Ovary (tissue), 7 donors: ENCODE measurements at regions not wholly inside any gene's neighbourhood (a gene's known extent, or its start where the extent isn't known, plus 50 kb on each side); places are given as distances from the start of the nearest gene placed in this dataset.
"Not testable (repeated sequence)": the region's sequence is repeated elsewhere in the genome, so short reads cannot be mapped to it uniquely, and the experiment has no call there.

Source experiments
- DNase-seq, 5 donors: peaks; one replicate each; pipeline ENCODE4 v3.0.0-alpha.2; 2019 to 2020
- H3K27ac ChIP-seq, 2 donors: fragments of 200-600 bp; one replicate each; pipeline versions ENCODE4 v1.5.1 to v1.8.0; 2019 to 2022
- H3K27me3 ChIP-seq: fragments of 200-600 bp; one replicate; pipeline ENCODE4 v1.8.0; 2022
- H3K36me3 ChIP-seq: fragments of 200-600 bp; sonication (generic); one replicate; pipeline ENCODE4 v1.5.1; 2019
- H3K4me1 ChIP-seq: one replicate; pipeline ENCODE4 v1.8.1; 2013; ENCODE audit warnings: mild to moderate bottlenecking, moderate library complexity; ENCODE audit not compliant: insufficient read depth
- H3K4me3 ChIP-seq: fragments of 200-600 bp; sonication (generic); one replicate; pipeline ENCODE4 v1.5.1; 2017
- H3K9me3 ChIP-seq, 2 donors: fragments of 200-600 bp in 1 of 2; sonication (generic) in 1 of 2; one replicate each; pipeline versions ENCODE4 v1.5.1 to v1.8.1; 2013 to 2019; ENCODE audit warnings: mild to moderate bottlenecking in 1 of 2, moderate library complexity in 1 of 2
- EP300 ChIP-seq: sonication (generic); formaldehyde crosslinking; IDR thresholded peaks from one replicate; pipeline ENCODE4 v1.6.1; 2017; ENCODE audit warnings: antibody characterized with exemption
- POLR2A ChIP-seq: fragments of 450-650 bp; IDR thresholded peaks from one replicate; pipeline ENCODE4 v1.6.1; 2017; ENCODE audit warnings: antibody characterized with exemption, mild to moderate bottlenecking, moderate library complexity
- WGBS, 3 donors: extraction: QIAGEN DNeasy Blood & Tissue Kit in 1 of 3; methylation state at CpG; one replicate each; pipeline versions ENCODE4 v1.1.5 to v1.1.7; 2013 to 2017; 5-methylcytosine and 5-hydroxymethylcytosine counted together
- intact Hi-C, 4 donors: fragments of 100-400 bp; cut with DNase I; formaldehyde crosslinking; loops; one replicate each; pipeline versions ENCODE4 v1.11.0 to v1.15.1; 2022 to 2023
- TF ChIP-seq, protein P1 (sequence below), 3 donors: fragments of 450-650 bp in 2 of 3; fragments of 200-600 bp in 1 of 3; IDR thresholded peaks; one replicate each; pipeline versions ENCODE4 v1.5.1 to v1.8.0; 2016 to 2022; ENCODE audit warnings: antibody characterized with exemption in 3 of 3, mild to moderate bottlenecking in 1 of 3
- donor health status: DM: no; HTN: no; CAD: no; lungs with moderate emphysema.
- donor health status: DM: no; HTN: no; CAD: no.
- donor health status: Bipolar disorder and iron deficiency.
- donor health status: DM: no; HTN: no; CAD: no.
- donor health status: DM: yes; HTN: yes; CAD: no.

GRCh38 chr1:166432655-166433054, 265.9 kb upstream of the FAM78B start:
- no peak for DNase-seq
- H3K4me1 ChIP-seq: no peaks in the 10 kb centered on the region
- H3K4me3 ChIP-seq: no peak overlapping the region
- no peaks in the 10 kb centered on the region for H3K9me3 ChIP-seq
- no peaks in the 10 kb centered on the region for H3K36me3 ChIP-seq
- 56 to 71% (median 63%) methylated on average over 2 of the region's 2 CpGs for WGBS, 3 donors
- H3K27me3 ChIP-seq: no peaks in the 10 kb centered on the region
- TF ChIP-seq POLR2A: no peak
- H3K27ac ChIP-seq: no peak overlapping the region
- intact Hi-C loops: no loop called here

- H3K9me3 ChIP-seq, H3K4me3 ChIP-seq, H3K4me1 ChIP-seq, DNase-seq, H3K36me3 ChIP-seq, H3K27me3 ChIP-seq, H3K27ac ChIP-seq, intact Hi-C loops: not testable (repeated sequence)
- 24 to 32% (median 24%) methylated on average over 7 of the region's 7 CpGs for WGBS, 3 donors
Measured at GRCh38 chr1:166433404-166434304, 266.9 kb upstream of the FAM78B start.

DNA sequence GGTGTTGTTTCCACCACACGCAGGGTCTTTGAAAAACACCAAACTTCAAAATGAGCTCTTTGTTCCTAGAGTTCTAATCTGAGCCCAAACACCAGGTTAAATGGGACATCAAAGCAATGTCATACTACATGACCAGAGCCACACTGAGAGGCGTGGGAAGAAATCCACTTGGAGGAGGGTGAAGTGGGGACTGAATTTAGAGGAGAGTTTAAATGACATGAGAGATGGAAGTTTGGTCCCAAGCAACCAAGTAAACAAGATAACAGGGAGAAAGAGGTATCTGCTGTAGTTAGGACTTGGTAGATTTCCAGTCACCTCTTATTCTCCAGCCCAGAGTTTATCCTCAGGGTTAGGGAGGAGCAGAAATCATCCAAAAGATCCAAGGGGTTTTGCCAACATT, 290.9 kb upstream of the FAM78B start:
- intact Hi-C loops: no loop called here
- no peak overlapping the region for H3K27ac ChIP-seq
- H3K9me3 ChIP-seq: no peaks in the 10 kb centered on the region
- 67 to 75% (median 69%) methylated on average over 2 of the region's 2 CpGs for WGBS, 3 donors
- no peaks in the 10 kb centered on the region for H3K27me3 ChIP-seq
- TF ChIP-seq, protein P1, sequence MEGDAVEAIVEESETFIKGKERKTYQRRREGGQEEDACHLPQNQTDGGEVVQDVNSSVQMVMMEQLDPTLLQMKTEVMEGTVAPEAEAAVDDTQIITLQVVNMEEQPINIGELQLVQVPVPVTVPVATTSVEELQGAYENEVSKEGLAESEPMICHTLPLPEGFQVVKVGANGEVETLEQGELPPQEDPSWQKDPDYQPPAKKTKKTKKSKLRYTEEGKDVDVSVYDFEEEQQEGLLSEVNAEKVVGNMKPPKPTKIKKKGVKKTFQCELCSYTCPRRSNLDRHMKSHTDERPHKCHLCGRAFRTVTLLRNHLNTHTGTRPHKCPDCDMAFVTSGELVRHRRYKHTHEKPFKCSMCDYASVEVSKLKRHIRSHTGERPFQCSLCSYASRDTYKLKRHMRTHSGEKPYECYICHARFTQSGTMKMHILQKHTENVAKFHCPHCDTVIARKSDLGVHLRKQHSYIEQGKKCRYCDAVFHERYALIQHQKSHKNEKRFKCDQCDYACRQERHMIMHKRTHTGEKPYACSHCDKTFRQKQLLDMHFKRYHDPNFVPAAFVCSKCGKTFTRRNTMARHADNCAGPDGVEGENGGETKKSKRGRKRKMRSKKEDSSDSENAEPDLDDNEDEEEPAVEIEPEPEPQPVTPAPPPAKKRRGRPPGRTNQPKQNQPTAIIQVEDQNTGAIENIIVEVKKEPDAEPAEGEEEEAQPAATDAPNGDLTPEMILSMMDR (IDR thresholded peaks at IDR 0.05): no peak
- TF ChIP-seq POLR2A (no peak), EP300 (no peak)
- no peaks in the 10 kb centered on the region for H3K4me1 ChIP-seq
- no peak overlapping the region for H3K4me3 ChIP-seq
- DNase-seq: no peak
- H3K36me3 ChIP-seq: no peaks in the 10 kb centered on the region

GRCh38 chr1:166464333-166464732, 297.5 kb upstream of the FAM78B start:
- H3K27ac ChIP-seq: no peak overlapping the region
- peaks cover 0 to 2% of the 10 kb centered on the region in 2 donors for H3K9me3 ChIP-seq
- H3K27me3 ChIP-seq: no peaks in the 10 kb centered on the region
- DNase-seq: no peak
- H3K4me1 ChIP-seq: no peaks in the 10 kb centered on the region
- WGBS, 3 donors: 91 to 95% (median 95%) methylated on average over 1 of the region's 1 CpG
- intact Hi-C loops: no loop called here
- H3K36me3 ChIP-seq: no peaks in the 10 kb centered on the region
- TF ChIP-seq, protein P1 (IDR thresholded peaks at IDR 0.05): no peak
- TF ChIP-seq EP300 (no peak), POLR2A (no peak)
- no peak overlapping the region for H3K4me3 ChIP-seq

GRCh38 chr1:166470014-166470413, 303.2 kb upstream of the FAM78B start:
- Histone ChIP-seq H3K4me3 (no peak overlapping the region), H3K4me1 (no peaks in the 10 kb centered on the region), H3K27ac (no peak overlapping the region), H3K9me3 (no peaks in the 10 kb centered on the region), H3K27me3 (no peaks in the 10 kb centered on the region), H3K36me3 (no peaks in the 10 kb centered on the region)
- TF ChIP-seq POLR2A (no peak), EP300 (no peak)
- TF ChIP-seq, protein P1 (IDR thresholded peaks at IDR 0.05): no peak
- 16 to 27% (median 20%) methylated on average over 2 of the region's 2 CpGs for WGBS, 3 donors
- DNase-seq: no peak
- intact Hi-C loops: no loop called here
